ENCODE measurements at regions not wholly inside any gene's neighbourhood (a gene's known extent, or its start where the extent isn't known, plus 50 kb on each side); places are given as distances from the start of the nearest gene placed in this dataset.

DNA sequence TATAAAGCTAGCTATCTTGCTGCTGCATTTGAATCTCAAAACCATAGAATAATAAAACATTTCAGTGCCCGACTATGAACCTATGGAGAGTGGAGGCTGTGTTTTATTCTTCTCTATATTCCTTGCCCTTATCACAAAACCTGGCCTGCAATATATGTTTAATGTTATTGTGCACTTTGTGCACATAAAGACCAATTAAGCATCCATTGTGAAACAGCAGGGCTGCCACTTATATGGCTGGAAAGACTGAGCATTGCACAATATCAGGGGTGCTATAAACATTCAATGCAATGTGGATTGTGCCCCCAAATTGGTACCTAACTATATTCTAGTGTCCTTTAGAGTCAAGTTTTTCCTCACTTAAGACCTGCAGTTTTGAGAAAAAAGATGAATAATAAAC lies 83.2 kb downstream of the RDH14 start:
- no peak for DNase-seq (ENCODE audit: low spot score)
- no peaks in the 10 kb centered on the region for H3K36me3 ChIP-seq (ENCODE audit: insufficient read depth, low read length, poor library complexity, severe bottlenecking)
- CTCF ChIA-PET: no interaction called here
- H3K4me1 ChIP-seq (ENCODE audit: insufficient read depth, low read length, poor library complexity, severe bottlenecking): no peaks in the 10 kb centered on the region
- TF ChIP-seq, protein P1, sequence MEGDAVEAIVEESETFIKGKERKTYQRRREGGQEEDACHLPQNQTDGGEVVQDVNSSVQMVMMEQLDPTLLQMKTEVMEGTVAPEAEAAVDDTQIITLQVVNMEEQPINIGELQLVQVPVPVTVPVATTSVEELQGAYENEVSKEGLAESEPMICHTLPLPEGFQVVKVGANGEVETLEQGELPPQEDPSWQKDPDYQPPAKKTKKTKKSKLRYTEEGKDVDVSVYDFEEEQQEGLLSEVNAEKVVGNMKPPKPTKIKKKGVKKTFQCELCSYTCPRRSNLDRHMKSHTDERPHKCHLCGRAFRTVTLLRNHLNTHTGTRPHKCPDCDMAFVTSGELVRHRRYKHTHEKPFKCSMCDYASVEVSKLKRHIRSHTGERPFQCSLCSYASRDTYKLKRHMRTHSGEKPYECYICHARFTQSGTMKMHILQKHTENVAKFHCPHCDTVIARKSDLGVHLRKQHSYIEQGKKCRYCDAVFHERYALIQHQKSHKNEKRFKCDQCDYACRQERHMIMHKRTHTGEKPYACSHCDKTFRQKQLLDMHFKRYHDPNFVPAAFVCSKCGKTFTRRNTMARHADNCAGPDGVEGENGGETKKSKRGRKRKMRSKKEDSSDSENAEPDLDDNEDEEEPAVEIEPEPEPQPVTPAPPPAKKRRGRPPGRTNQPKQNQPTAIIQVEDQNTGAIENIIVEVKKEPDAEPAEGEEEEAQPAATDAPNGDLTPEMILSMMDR (conservative IDR thresholded peaks at IDR 0.05; ENCODE audit: low read depth, low read length): no peak
- TF ChIP-seq EZH2 (IDR thresholded peaks at IDR 0.05; ENCODE audit: borderline replicate concordance, low read depth, low read length, poor library complexity, severe bottlenecking): no peak
- no peaks in the 10 kb centered on the region for H3K9me3 ChIP-seq (ENCODE audit: low read depth, low read length, poor library complexity, severe bottlenecking)
- H3K27me3 ChIP-seq (replicated peaks; ENCODE audit: insufficient read depth, low read depth, low read length, poor library complexity): no peaks in the 10 kb centered on the region
- POLR2A ChIA-PET (ENCODE audit: low non-redundant PET): no interaction called here
- intact Hi-C loops (cut with micrococcal nuclease; ENCODE audit: unreplicated experiment): no loop called here
- no peak overlapping the region for H3K27ac ChIP-seq (ENCODE audit: low read depth, low read length, poor library complexity, severe bottlenecking)
- no peak overlapping the region for H3K4me3 ChIP-seq (ENCODE audit: low read depth, low read length, poor library complexity, severe bottlenecking)
- BruUV-seq (replicated peaks): no TSS peak

GRCh38 chr2:18476484-18476883 lies 84.0 kb downstream of the RDH14 start:
- no peak overlapping the region for H3K27ac ChIP-seq (ENCODE audit: low read depth, low read length, poor library complexity, severe bottlenecking)
- DNase-seq (ENCODE audit: low spot score): no peak
- TF ChIP-seq EZH2 (IDR thresholded peaks at IDR 0.05; ENCODE audit: borderline replicate concordance, low read depth, low read length, poor library complexity, severe bottlenecking): no peak
- TF ChIP-seq, protein P1 (conservative IDR thresholded peaks at IDR 0.05; ENCODE audit: low read depth, low read length): no peak
- H3K36me3 ChIP-seq (ENCODE audit: insufficient read depth, low read length, poor library complexity, severe bottlenecking): no peaks in the 10 kb centered on the region
- CTCF ChIA-PET: no interaction called here
- no peaks in the 10 kb centered on the region for H3K4me1 ChIP-seq (ENCODE audit: insufficient read depth, low read length, poor library complexity, severe bottlenecking)
- POLR2A ChIA-PET (ENCODE audit: low non-redundant PET): no interaction called here
- H3K4me3 ChIP-seq (ENCODE audit: low read depth, low read length, poor library complexity, severe bottlenecking): no peak overlapping the region
- no TSS peak for BruUV-seq (replicated peaks)
- no peaks in the 10 kb centered on the region for H3K27me3 ChIP-seq (replicated peaks; ENCODE audit: insufficient read depth, low read depth, low read length, poor library complexity)
- intact Hi-C loops (cut with micrococcal nuclease; ENCODE audit: unreplicated experiment): no loop called here
- no peaks in the 10 kb centered on the region for H3K9me3 ChIP-seq (ENCODE audit: low read depth, low read length, poor library complexity, severe bottlenecking)

DNA sequence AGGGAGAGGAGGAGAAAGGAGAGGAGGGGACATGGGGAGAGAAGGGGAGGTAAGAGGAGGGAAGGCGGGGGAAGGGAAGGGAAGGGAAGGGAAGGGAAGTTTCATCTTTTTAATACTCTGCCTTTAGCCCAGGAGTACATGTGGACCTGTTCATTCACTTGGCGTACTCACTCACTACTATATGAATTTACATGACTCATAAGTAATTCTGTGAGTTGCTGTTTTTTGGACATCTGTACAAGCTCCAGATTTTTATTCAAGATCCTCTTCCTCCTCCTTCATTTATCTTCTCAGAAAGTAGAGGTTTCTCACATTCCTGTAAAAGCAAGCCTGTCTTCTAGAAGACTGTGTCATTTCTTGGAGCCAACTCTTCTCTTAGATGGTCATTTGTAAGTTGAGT lies 84.6 kb downstream of the RDH14 start:
- POLR2A ChIA-PET (ENCODE audit: low non-redundant PET): no interaction called here
- Histone ChIP-seq H3K36me3 (ENCODE audit: insufficient read depth, low read length, poor library complexity, severe bottlenecking) (no peaks in the 10 kb centered on the region), H3K27ac (ENCODE audit: low read depth, low read length, poor library complexity, severe bottlenecking) (no peak overlapping the region), H3K27me3 (replicated peaks; ENCODE audit: insufficient read depth, low read depth, low read length, poor library complexity) (no peaks in the 10 kb centered on the region), H3K9me3 (ENCODE audit: low read depth, low read length, poor library complexity, severe bottlenecking) (no peaks in the 10 kb centered on the region), H3K4me3 (ENCODE audit: low read depth, low read length, poor library complexity, severe bottlenecking) (no peak overlapping the region), H3K4me1 (ENCODE audit: insufficient read depth, low read length, poor library complexity, severe bottlenecking) (no peaks in the 10 kb centered on the region)
- TF ChIP-seq, protein P1 (conservative IDR thresholded peaks at IDR 0.05; ENCODE audit: low read depth, low read length): no peak
- no peak for TF ChIP-seq EZH2 (IDR thresholded peaks at IDR 0.05; ENCODE audit: borderline replicate concordance, low read depth, low read length, poor library complexity, severe bottlenecking)
- DNase-seq (ENCODE audit: low spot score): no peak
- intact Hi-C loops (cut with micrococcal nuclease; ENCODE audit: unreplicated experiment): no loop called here
- BruUV-seq (replicated peaks): no TSS peak
- CTCF ChIA-PET: no interaction called here

Measured in A673 (cell line).